ENCODE measurements at regions not wholly inside any gene's neighbourhood (a gene's known extent, or its start where the extent isn't known, plus 50 kb on each side); places are given as distances from the start of the nearest gene placed in this dataset.

DNA sequence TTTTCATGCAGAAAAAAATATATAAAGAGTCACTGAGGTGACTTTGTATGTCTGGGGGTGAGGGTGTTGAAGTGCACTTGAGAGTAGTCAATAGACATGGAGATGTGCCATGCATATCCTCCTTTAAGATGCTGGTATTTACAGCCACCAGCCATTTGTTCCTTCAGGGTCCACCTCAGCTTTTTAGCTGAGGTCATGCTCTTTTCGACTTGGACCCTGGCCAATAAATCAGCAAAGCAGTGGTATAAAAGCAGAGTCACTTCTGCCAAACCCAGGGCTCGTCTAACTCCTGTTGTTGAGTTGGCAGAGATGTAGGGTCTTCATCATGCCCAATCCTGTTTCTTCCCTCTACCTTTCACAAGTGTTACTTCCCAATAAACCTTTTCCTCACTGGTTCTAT, 75.1 kb upstream of the OSTN start:
- TF ChIP-seq, protein P1, sequence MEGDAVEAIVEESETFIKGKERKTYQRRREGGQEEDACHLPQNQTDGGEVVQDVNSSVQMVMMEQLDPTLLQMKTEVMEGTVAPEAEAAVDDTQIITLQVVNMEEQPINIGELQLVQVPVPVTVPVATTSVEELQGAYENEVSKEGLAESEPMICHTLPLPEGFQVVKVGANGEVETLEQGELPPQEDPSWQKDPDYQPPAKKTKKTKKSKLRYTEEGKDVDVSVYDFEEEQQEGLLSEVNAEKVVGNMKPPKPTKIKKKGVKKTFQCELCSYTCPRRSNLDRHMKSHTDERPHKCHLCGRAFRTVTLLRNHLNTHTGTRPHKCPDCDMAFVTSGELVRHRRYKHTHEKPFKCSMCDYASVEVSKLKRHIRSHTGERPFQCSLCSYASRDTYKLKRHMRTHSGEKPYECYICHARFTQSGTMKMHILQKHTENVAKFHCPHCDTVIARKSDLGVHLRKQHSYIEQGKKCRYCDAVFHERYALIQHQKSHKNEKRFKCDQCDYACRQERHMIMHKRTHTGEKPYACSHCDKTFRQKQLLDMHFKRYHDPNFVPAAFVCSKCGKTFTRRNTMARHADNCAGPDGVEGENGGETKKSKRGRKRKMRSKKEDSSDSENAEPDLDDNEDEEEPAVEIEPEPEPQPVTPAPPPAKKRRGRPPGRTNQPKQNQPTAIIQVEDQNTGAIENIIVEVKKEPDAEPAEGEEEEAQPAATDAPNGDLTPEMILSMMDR (IDR thresholded peaks at IDR 0.05; ENCODE audit: poor library complexity, severe bottlenecking): no peak
- TF ChIP-seq MXI1 (conservative IDR thresholded peaks at IDR 0.05; ENCODE audit: poor library complexity, severe bottlenecking) (no peak), POLR2AphosphoS5 (IDR thresholded peaks at IDR 0.05) (no peak)

Measured in neural cell (in vitro differentiated cells).